ENCODE measurements at regions not wholly inside any gene's neighbourhood (a gene's known extent, or its start where the extent isn't known, plus 50 kb on each side); places are given as distances from the start of the nearest gene placed in this dataset.

DNA sequence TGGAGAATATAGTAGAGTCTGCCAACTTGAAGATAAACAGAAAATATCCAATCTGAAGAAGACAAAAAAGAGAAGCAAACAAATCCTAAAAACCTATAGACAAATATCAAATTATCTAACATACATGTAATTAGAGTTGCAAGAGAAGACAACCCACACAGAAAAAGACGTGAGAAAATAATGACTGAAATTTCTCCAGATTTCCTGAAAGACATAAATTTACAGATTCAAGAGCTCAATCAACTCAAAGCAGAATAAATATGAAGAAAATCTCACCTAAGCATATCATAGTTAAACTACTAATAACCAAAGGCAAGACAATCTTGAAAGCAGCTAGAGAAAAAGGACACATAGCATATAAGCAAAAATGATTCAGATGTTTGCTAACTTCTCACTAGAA is 261.2 kb upstream of the NFIA start:
- TF ChIP-seq, protein P1, sequence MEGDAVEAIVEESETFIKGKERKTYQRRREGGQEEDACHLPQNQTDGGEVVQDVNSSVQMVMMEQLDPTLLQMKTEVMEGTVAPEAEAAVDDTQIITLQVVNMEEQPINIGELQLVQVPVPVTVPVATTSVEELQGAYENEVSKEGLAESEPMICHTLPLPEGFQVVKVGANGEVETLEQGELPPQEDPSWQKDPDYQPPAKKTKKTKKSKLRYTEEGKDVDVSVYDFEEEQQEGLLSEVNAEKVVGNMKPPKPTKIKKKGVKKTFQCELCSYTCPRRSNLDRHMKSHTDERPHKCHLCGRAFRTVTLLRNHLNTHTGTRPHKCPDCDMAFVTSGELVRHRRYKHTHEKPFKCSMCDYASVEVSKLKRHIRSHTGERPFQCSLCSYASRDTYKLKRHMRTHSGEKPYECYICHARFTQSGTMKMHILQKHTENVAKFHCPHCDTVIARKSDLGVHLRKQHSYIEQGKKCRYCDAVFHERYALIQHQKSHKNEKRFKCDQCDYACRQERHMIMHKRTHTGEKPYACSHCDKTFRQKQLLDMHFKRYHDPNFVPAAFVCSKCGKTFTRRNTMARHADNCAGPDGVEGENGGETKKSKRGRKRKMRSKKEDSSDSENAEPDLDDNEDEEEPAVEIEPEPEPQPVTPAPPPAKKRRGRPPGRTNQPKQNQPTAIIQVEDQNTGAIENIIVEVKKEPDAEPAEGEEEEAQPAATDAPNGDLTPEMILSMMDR (IDR thresholded peaks at IDR 0.05), result no peak
- TF ChIP-seq POLR2A (IDR thresholded peaks at IDR 0.05), result no peak
- TF ChIP-seq EP300 (IDR thresholded peaks at IDR 0.05), result no peak
